OCI-LY1 (cell line): ENCODE measurements at regions not wholly inside any gene's neighbourhood (a gene's known extent, or its start where the extent isn't known, plus 50 kb on each side); places are given as distances from the start of the nearest gene placed in this dataset.

Source experiments
- EZH2 ChIP-seq: fragments of 200-600 bp; sonication (generic), shearing (Covaris generic); IDR thresholded peaks from 2 replicates; pipeline ENCODE4 v1.8.0; 2017; ENCODE audit warnings: borderline replicate concordance, mixed run types, mild to moderate bottlenecking, antibody characterized with exemption, low read length, moderate library complexity, mixed read lengths
- TF ChIP-seq, protein P1 (sequence below): fragments of 200-600 bp; sonication (generic), shearing (Covaris generic); IDR thresholded peaks from 2 replicates; pipeline ENCODE4 v1.5.1; 2017; ENCODE audit warnings: mild to moderate bottlenecking, antibody characterized with exemption, low read length, moderate library complexity, mixed read lengths

DNA sequence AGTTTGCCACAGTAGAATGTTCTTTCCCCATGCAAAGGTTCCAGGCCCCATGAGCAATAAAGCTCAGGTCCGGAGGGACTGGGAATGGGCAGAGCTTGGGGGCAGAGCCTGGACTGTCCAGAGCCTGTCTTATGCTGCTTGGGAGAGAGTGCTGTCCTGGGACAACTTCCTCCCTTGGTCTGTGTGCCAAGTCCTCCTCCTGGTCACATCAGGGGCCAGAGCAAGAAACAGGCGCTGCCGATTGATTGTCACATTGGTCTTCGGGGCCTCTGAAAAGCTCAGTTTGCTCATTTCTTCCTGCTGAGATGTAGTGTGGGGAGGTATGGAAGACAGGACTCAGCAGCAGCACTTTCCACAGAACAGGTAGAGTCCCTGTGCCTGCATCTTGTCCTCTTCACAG lies 54.0 kb upstream of the FCN1 start:
- no peak for TF ChIP-seq EZH2
- TF ChIP-seq, protein P1, sequence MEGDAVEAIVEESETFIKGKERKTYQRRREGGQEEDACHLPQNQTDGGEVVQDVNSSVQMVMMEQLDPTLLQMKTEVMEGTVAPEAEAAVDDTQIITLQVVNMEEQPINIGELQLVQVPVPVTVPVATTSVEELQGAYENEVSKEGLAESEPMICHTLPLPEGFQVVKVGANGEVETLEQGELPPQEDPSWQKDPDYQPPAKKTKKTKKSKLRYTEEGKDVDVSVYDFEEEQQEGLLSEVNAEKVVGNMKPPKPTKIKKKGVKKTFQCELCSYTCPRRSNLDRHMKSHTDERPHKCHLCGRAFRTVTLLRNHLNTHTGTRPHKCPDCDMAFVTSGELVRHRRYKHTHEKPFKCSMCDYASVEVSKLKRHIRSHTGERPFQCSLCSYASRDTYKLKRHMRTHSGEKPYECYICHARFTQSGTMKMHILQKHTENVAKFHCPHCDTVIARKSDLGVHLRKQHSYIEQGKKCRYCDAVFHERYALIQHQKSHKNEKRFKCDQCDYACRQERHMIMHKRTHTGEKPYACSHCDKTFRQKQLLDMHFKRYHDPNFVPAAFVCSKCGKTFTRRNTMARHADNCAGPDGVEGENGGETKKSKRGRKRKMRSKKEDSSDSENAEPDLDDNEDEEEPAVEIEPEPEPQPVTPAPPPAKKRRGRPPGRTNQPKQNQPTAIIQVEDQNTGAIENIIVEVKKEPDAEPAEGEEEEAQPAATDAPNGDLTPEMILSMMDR: no peak
